IgD-negative memory B cell (primary cell): ENCODE measurements at regions not wholly inside any gene's neighbourhood (a gene's known extent, or its start where the extent isn't known, plus 50 kb on each side); places are given as distances from the start of the nearest gene placed in this dataset.
A peak's percentile ranks its signal among the peaks of the same experiment; 100 is the strongest.

Source experiments
- H3K27ac Mint-ChIP-seq, 3 donors: one replicate each; pipeline ENCODE4 v1.8.0; 2020 to 2022; ENCODE audit warnings: mild to moderate bottlenecking in 3 of 3, mixed read lengths in 3 of 3, moderate library complexity in 1 of 3
- H3K27me3 Mint-ChIP-seq: one replicate; pipeline ENCODE4 v1.8.0; 2021; ENCODE audit warnings: mixed read lengths
- H3K36me3 Mint-ChIP-seq: one replicate; pipeline ENCODE4 v1.8.0; 2020; ENCODE audit warnings: mild to moderate bottlenecking, mixed read lengths
- H3K4me1 Mint-ChIP-seq, 3 donors: one replicate each; pipeline ENCODE4 v1.8.0; 2020 to 2022; ENCODE audit warnings: mixed read lengths in 3 of 3, mild to moderate bottlenecking in 1 of 3
- H3K4me3 Mint-ChIP-seq, 4 donors: one replicate each; pipeline ENCODE4 v1.8.0; 2020 to 2022; ENCODE audit warnings: mild to moderate bottlenecking in 4 of 4, mixed read lengths in 4 of 4, moderate library complexity in 3 of 4
- H3K9me3 Mint-ChIP-seq, 3 donors: one replicate each; pipeline ENCODE4 v1.8.0; 2020 to 2021; ENCODE audit warnings: mixed read lengths in 3 of 3, mild to moderate bottlenecking in 1 of 3

GRCh38 chr16:51657848-51658247, 506.8 kb upstream of the SALL1 start:
- H3K27me3 Mint-ChIP-seq: no peaks in the 10 kb centered on the region
- no peak overlapping the region for H3K27ac Mint-ChIP-seq
- no peaks in the 10 kb centered on the region for H3K36me3 Mint-ChIP-seq
- H3K4me1 Mint-ChIP-seq: no peaks in the 10 kb centered on the region
- no peak overlapping the region for H3K4me3 Mint-ChIP-seq
- H3K9me3 Mint-ChIP-seq: peaks cover 2 to 16% (median 3%) of the 10 kb centered on the region in 3 donors

- Mint-ChIP-seq H3K27ac (no peak overlapping the region), H3K27me3 (no peaks in the 10 kb centered on the region), H3K36me3 (no peaks in the 10 kb centered on the region), H3K4me1 (no peaks in the 10 kb centered on the region), H3K4me3 (no peak overlapping the region), H3K9me3 (peaks cover 2 to 16% (median 3%) of the 10 kb centered on the region in 3 donors)
Measured at GRCh38 chr16:51655249-51655648, 504.2 kb upstream of the SALL1 start.

GRCh38 chr16:51651061-51651466, 500.0 kb upstream of the SALL1 start:
- no peak overlapping the region for H3K27ac Mint-ChIP-seq
- no peaks in the 10 kb centered on the region for H3K36me3 Mint-ChIP-seq
- no peak overlapping the region for H3K4me3 Mint-ChIP-seq
- H3K9me3 Mint-ChIP-seq: peaks cover 4 to 8% (median 6%) of the 10 kb centered on the region in 3 donors
- no peaks in the 10 kb centered on the region for H3K27me3 Mint-ChIP-seq
- H3K4me1 Mint-ChIP-seq: no peaks in the 10 kb centered on the region

GRCh38 chr16:51649631-51650030, 498.6 kb upstream of the SALL1 start:
- H3K27me3 Mint-ChIP-seq: no peaks in the 10 kb centered on the region
- H3K4me3 Mint-ChIP-seq: no peak overlapping the region
- no peak overlapping the region for H3K27ac Mint-ChIP-seq
- H3K36me3 Mint-ChIP-seq: no peaks in the 10 kb centered on the region
- H3K4me1 Mint-ChIP-seq: no peaks in the 10 kb centered on the region
- peaks cover 4% of the 10 kb centered on the region in 3 donors for H3K9me3 Mint-ChIP-seq

GRCh38 chr16:51648526-51648925, 497.5 kb upstream of the SALL1 start:
- Mint-ChIP-seq H3K9me3 (peaks cover 4 to 6% (median 6%) of the 10 kb centered on the region in 3 donors), H3K27ac (no peak overlapping the region), H3K36me3 (no peaks in the 10 kb centered on the region), H3K27me3 (no peaks in the 10 kb centered on the region), H3K4me3 (no peak overlapping the region), H3K4me1 (no peaks in the 10 kb centered on the region)

- Mint-ChIP-seq H3K9me3 (peaks cover 7 to 18% (median 11%) of the 10 kb centered on the region in 3 donors), H3K27me3 (peaks cover 2% of the 10 kb centered on the region), H3K27ac (no peak overlapping the region), H3K36me3 (peaks cover 1% of the 10 kb centered on the region), H3K4me1 (no peaks in the 10 kb centered on the region), H3K4me3 (no peak overlapping the region)
Measured at GRCh38 chr16:51641191-51641765, 490.2 kb upstream of the SALL1 start.

GRCh38 chr16:51640196-51640595, 489.1 kb upstream of the SALL1 start:
- H3K27ac Mint-ChIP-seq: no peak overlapping the region
- peaks cover 2% of the 10 kb centered on the region for H3K27me3 Mint-ChIP-seq
- H3K9me3 Mint-ChIP-seq: peaks cover 7 to 18% (median 16%) of the 10 kb centered on the region in 3 donors
- H3K4me3 Mint-ChIP-seq: no peak overlapping the region
- H3K4me1 Mint-ChIP-seq: no peaks in the 10 kb centered on the region
- peaks cover 1% of the 10 kb centered on the region for H3K36me3 Mint-ChIP-seq

- no peaks in the 10 kb centered on the region for H3K4me1 Mint-ChIP-seq
- peaks cover 5 to 18% (median 18%) of the 10 kb centered on the region in 3 donors for H3K9me3 Mint-ChIP-seq
Measured at GRCh38 chr16:51638339-51639135, 487.5 kb upstream of the SALL1 start.

GRCh38 chr16:51637770-51638094, 486.7 kb upstream of the SALL1 start:
- Mint-ChIP-seq H3K36me3 (peaks cover 1% of the 10 kb centered on the region), H3K9me3 (peaks cover 5 to 18% (median 18%) of the 10 kb centered on the region in 3 donors), H3K27me3 (peaks cover 2% of the 10 kb centered on the region), H3K4me1 (no peaks in the 10 kb centered on the region), H3K4me3 (no peak overlapping the region), H3K27ac (no peak overlapping the region)

More at GRCh38 chr16:51638339-51639135, 487.5 kb upstream of the SALL1 start:
- peaks cover 1% of the 10 kb centered on the region for H3K36me3 Mint-ChIP-seq
- no peak overlapping the region for H3K27ac Mint-ChIP-seq
- no peak overlapping the region for H3K4me3 Mint-ChIP-seq
- H3K27me3 Mint-ChIP-seq: peaks cover 2% of the 10 kb centered on the region

- Mint-ChIP-seq H3K4me3 (no peak overlapping the region), H3K4me1 (no peaks in the 10 kb centered on the region), H3K27me3 (peaks cover 2% of the 10 kb centered on the region), H3K27ac (no peak overlapping the region), H3K9me3 (peaks cover 5 to 18% (median 18%) of the 10 kb centered on the region in 3 donors), H3K36me3 (no peaks in the 10 kb centered on the region)
Measured at GRCh38 chr16:51636920-51637769, 486.1 kb upstream of the SALL1 start.

GRCh38 chr16:51635181-51635580, 484.1 kb upstream of the SALL1 start:
- Mint-ChIP-seq H3K4me1 (no peaks in the 10 kb centered on the region), H3K27ac (no peak overlapping the region), H3K27me3 (peaks cover 2% of the 10 kb centered on the region), H3K36me3 (no peaks in the 10 kb centered on the region), H3K9me3 (peaks cover 5 to 21% (median 10%) of the 10 kb centered on the region in 3 donors), H3K4me3 (no peak overlapping the region)

GRCh38 chr16:51630076-51630475, 479.0 kb upstream of the SALL1 start:
- Mint-ChIP-seq H3K27ac (no peak overlapping the region), H3K36me3 (no peaks in the 10 kb centered on the region), H3K4me1 (no peaks in the 10 kb centered on the region), H3K27me3 (no peaks in the 10 kb centered on the region), H3K4me3 (no peak overlapping the region), H3K9me3 (peaks cover 5 to 10% (median 7%) of the 10 kb centered on the region in 3 donors)

GRCh38 chr16:51629576-51629975, 478.5 kb upstream of the SALL1 start:
- Mint-ChIP-seq H3K4me3 (no peak overlapping the region), H3K4me1 (no peaks in the 10 kb centered on the region), H3K27ac (no peak overlapping the region), H3K9me3 (peaks cover 6 to 10% (median 7%) of the 10 kb centered on the region in 3 donors), H3K27me3 (no peaks in the 10 kb centered on the region), H3K36me3 (no peaks in the 10 kb centered on the region)

- H3K4me1 Mint-ChIP-seq: no peaks in the 10 kb centered on the region
- H3K4me3 Mint-ChIP-seq: no peak overlapping the region
- no peak overlapping the region for H3K27ac Mint-ChIP-seq
Measured at GRCh38 chr16:51624080-51624775, 473.2 kb upstream of the SALL1 start.

GRCh38 chr16:51621610-51622009, 470.5 kb upstream of the SALL1 start:
- Mint-ChIP-seq H3K27me3 (no peaks in the 10 kb centered on the region), H3K4me1 (peaks cover 0 to 2% (median 0%) of the 10 kb centered on the region in 3 donors), H3K4me3 (peak overlapping the region in 1 of 4 donors; percentile 12), H3K9me3 (peaks cover 2 to 10% (median 9%) of the 10 kb centered on the region in 3 donors), H3K27ac (no peak overlapping the region), H3K36me3 (peaks cover 2% of the 10 kb centered on the region)

More at GRCh38 chr16:51624080-51624775, 473.2 kb upstream of the SALL1 start:
- H3K27me3 Mint-ChIP-seq: no peaks in the 10 kb centered on the region
- H3K36me3 Mint-ChIP-seq: peaks cover 2% of the 10 kb centered on the region
- peaks cover 3 to 7% (median 6%) of the 10 kb centered on the region in 3 donors for H3K9me3 Mint-ChIP-seq
